ENCODE measurements at regions not wholly inside any gene's neighbourhood (a gene's known extent, or its start where the extent isn't known, plus 50 kb on each side); places are given as distances from the start of the nearest gene placed in this dataset.

DNA sequence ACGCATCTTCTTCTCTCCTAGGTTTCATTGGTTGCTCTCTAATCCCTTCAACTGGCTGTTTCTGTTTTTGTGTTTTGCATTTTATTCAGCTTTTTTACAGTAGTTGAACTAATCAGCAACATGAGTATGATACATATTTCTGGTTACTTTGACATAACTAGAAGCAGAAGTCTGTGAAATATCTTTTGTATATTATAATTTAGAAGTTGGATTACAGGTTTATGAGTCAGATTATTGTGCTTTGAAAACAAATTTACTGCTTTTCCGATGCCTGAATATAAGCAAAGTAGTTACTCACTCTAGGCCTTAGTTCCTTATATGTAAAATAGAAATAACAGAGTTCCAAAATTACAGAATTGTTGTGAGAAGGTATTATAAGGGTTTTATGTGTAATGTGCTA is 96.2 kb upstream of the MEOX2 start:
- Mint-ChIP-seq H3K27me3 (no peaks in the 10 kb centered on the region), H3K9me3 (peaks cover 0 to 12% (median 7%) of the 10 kb centered on the region in 8 donors), H3K27ac (no peak overlapping the region), H3K4me1 (no peaks in the 10 kb centered on the region), H3K36me3 (no peaks in the 10 kb centered on the region), H3K4me3 (no peak overlapping the region)
- H3K9me3 ChIP-seq (ENCODE audit: control insufficient read depth in 1 of 2, low read length in 2 of 2) = peaks cover 0 to 6% of the 10 kb centered on the region in 2 donors
- no peak overlapping the region for H3K4me3 ChIP-seq (ENCODE audit: low read length in 2 of 2)
- no peak overlapping the region for H3K27ac ChIP-seq (ENCODE audit: low read depth, low read length)
- ChIA-PET POLR2A (ENCODE audit: partially characterized antibody) (no interaction called here), CTCF (ENCODE audit: partially characterized antibody) (no interaction called here)
- H3K4me1 ChIP-seq (ENCODE audit: insufficient read depth, low read length) = no peaks in the 10 kb centered on the region
- H3K36me3 ChIP-seq (ENCODE audit: insufficient read depth, low read length) = no peaks in the 10 kb centered on the region
- no peak for DNase-seq
- no peaks in the 10 kb centered on the region for H3K27me3 ChIP-seq (ENCODE audit: insufficient read depth, low read length)
- intact Hi-C loops (cut with micrococcal nuclease) = no loop called here

DNA sequence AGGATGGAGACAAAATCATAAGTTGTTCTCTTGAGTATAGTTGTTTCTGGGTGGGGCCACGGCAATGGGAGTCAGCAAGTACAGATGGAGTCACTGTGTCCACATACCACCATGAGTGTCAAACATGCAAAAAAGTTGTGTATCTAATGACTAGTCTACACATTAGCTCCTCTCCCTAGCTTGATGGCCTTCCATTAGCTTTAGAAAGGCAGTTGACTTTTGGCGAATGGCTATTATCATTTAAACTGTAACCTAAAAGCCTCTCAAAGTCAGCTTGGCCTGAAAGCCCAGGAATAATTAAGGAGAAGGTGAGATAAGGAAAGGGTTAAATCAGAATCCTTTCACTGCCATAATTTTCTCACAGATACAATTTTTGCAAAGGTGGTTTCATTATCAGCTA is 95.5 kb upstream of the MEOX2 start:
- H3K27ac Mint-ChIP-seq = no peak overlapping the region
- POLR2A ChIA-PET (ENCODE audit: partially characterized antibody) = no interaction called here
- intact Hi-C loops (cut with micrococcal nuclease) = no loop called here
- Histone ChIP-seq H3K4me3 (ENCODE audit: low read length in 2 of 2) (no peak overlapping the region), H3K27ac (ENCODE audit: low read depth, low read length) (no peak overlapping the region), H3K27me3 (ENCODE audit: insufficient read depth, low read length) (no peaks in the 10 kb centered on the region), H3K36me3 (ENCODE audit: insufficient read depth, low read length) (no peaks in the 10 kb centered on the region), H3K9me3 (ENCODE audit: control insufficient read depth in 1 of 2, low read length in 2 of 2) (peaks cover 0 to 6% of the 10 kb centered on the region in 2 donors), H3K4me1 (ENCODE audit: insufficient read depth, low read length) (no peaks in the 10 kb centered on the region)
- H3K27me3 Mint-ChIP-seq = no peaks in the 10 kb centered on the region
- DNase-seq = no peak
- CTCF ChIA-PET (ENCODE audit: partially characterized antibody) = no interaction called here
- no peak overlapping the region for H3K4me3 Mint-ChIP-seq
- no peaks in the 10 kb centered on the region for H3K4me1 Mint-ChIP-seq
- peaks cover 0 to 12% (median 7%) of the 10 kb centered on the region in 8 donors for H3K9me3 Mint-ChIP-seq
- H3K36me3 Mint-ChIP-seq = no peaks in the 10 kb centered on the region

DNA sequence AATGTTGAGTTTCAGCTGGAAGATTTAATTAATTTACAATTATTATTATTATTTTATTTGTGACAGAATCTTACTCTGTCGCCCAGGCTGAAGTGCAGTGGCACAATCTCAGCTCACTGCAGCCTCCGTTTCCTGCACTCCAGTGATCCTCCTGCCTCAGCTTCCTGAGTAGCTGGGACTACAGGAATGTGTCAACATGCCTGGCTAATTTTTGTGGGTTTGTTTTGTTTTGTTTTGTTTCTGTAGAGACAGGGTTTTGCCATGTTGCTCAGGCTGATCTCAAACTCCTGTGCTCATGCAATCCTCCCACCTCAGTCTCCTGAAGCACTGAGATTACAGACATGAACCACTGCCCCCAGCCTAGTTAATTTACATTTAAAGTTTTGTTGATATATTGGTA is 93.8 kb upstream of the MEOX2 start:
- POLR2A ChIA-PET (ENCODE audit: partially characterized antibody) = no interaction called here

DNA sequence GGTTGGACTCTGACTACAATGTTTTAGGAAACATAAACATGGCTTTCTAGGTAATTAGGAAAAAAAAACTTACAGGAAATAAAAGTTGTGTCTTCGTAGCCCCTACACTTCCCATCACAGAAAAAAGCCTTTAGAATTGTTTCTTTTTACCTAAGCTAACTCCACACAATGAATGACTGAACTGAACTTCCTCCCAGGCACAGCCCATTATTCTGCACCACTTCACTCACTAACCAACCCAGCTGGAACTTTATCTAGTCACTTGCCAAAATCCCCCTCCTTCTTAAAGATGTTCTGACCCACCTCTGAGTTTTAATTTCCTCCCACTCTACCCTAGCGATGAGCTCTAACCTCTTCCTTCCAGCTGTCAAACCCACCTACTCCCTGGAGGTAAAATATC is 91.7 kb upstream of the MEOX2 start:
- POLR2A ChIA-PET (ENCODE audit: partially characterized antibody) = no interaction called here

More for the DNA sequence above, 93.8 kb upstream of the MEOX2 start:
- H3K4me3 Mint-ChIP-seq = no peak overlapping the region
- H3K36me3 Mint-ChIP-seq = no peaks in the 10 kb centered on the region
- intact Hi-C loops (cut with micrococcal nuclease) = no loop called here
- H3K27ac ChIP-seq (ENCODE audit: low read depth, low read length) = no peak overlapping the region
- H3K27me3 ChIP-seq (ENCODE audit: insufficient read depth, low read length) = no peaks in the 10 kb centered on the region
- H3K9me3 Mint-ChIP-seq = peaks cover 0 to 11% (median 3%) of the 10 kb centered on the region in 8 donors
- H3K4me1 ChIP-seq (ENCODE audit: insufficient read depth, low read length) = no peaks in the 10 kb centered on the region
- no peak overlapping the region for H3K4me3 ChIP-seq (ENCODE audit: low read length in 2 of 2)
- no peak for DNase-seq
- H3K27me3 Mint-ChIP-seq = no peaks in the 10 kb centered on the region
- no peak overlapping the region for H3K27ac Mint-ChIP-seq
- peaks cover 0 to 6% of the 10 kb centered on the region in 2 donors for H3K9me3 ChIP-seq (ENCODE audit: control insufficient read depth in 1 of 2, low read length in 2 of 2)
- H3K36me3 ChIP-seq (ENCODE audit: insufficient read depth, low read length) = no peaks in the 10 kb centered on the region
- no peaks in the 10 kb centered on the region for H3K4me1 Mint-ChIP-seq
- CTCF ChIA-PET (ENCODE audit: partially characterized antibody) = no interaction called here

DNA sequence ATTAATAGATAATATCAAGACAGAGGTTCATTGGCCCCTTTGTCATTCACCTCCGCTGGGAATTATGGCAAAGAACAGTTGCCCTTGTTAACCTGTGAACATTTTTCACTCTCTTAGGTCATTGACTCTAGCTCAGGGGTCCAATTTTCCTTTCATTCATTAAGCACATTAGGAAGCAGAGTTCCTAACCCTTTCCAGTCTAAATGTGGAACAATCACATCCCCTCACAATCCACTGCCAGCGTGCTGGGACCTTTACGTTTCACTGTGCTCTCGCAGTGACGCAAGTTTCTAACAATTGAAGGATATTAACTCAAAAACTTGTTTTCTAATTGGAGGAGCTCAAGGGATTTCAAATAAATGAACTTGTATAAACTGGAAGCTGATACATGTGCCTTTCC is 79.3 kb upstream of the MEOX2 start:
- Histone ChIP-seq H3K36me3 (ENCODE audit: insufficient read depth, low read length) (no peaks in the 10 kb centered on the region), H3K27ac (ENCODE audit: low read depth, low read length) (no peak overlapping the region), H3K4me3 (ENCODE audit: low read length in 2 of 2) (no peak overlapping the region), H3K4me1 (ENCODE audit: insufficient read depth, low read length) (no peaks in the 10 kb centered on the region), H3K27me3 (ENCODE audit: insufficient read depth, low read length) (no peaks in the 10 kb centered on the region), H3K9me3 (ENCODE audit: control insufficient read depth in 1 of 2, low read length in 2 of 2) (no peaks in the 10 kb centered on the region)
- DNase-seq = no peak
- Mint-ChIP-seq H3K4me3 (no peak overlapping the region), H3K4me1 (no peaks in the 10 kb centered on the region), H3K9me3 (peaks cover 0 to 12% (median 4%) of the 10 kb centered on the region in 8 donors), H3K36me3 (no peaks in the 10 kb centered on the region), H3K27me3 (no peaks in the 10 kb centered on the region), H3K27ac (no peak overlapping the region)
- CTCF ChIA-PET (ENCODE audit: partially characterized antibody) = no interaction called here
- POLR2A ChIA-PET (ENCODE audit: partially characterized antibody) = no interaction called here
- intact Hi-C loops (cut with micrococcal nuclease) = no loop called here

More for the DNA sequence above, 91.7 kb upstream of the MEOX2 start:
- Mint-ChIP-seq H3K4me1 (no peaks in the 10 kb centered on the region), H3K9me3 (peaks cover 0 to 11% (median 4%) of the 10 kb centered on the region in 8 donors), H3K27me3 (no peaks in the 10 kb centered on the region), H3K36me3 (no peaks in the 10 kb centered on the region), H3K27ac (no peak overlapping the region), H3K4me3 (no peak overlapping the region)
- H3K4me3 ChIP-seq (ENCODE audit: low read length in 2 of 2) = no peak overlapping the region
- DNase-seq = no peak
- H3K36me3 ChIP-seq (ENCODE audit: insufficient read depth, low read length) = no peaks in the 10 kb centered on the region
- H3K27ac ChIP-seq (ENCODE audit: low read depth, low read length) = no peak overlapping the region
- CTCF ChIA-PET (ENCODE audit: partially characterized antibody) = no interaction called here
- no peaks in the 10 kb centered on the region for H3K27me3 ChIP-seq (ENCODE audit: insufficient read depth, low read length)
- H3K9me3 ChIP-seq (ENCODE audit: control insufficient read depth in 1 of 2, low read length in 2 of 2) = no peaks in the 10 kb centered on the region
- no peaks in the 10 kb centered on the region for H3K4me1 ChIP-seq (ENCODE audit: insufficient read depth, low read length)
- intact Hi-C loops (cut with micrococcal nuclease) = no loop called here

DNA sequence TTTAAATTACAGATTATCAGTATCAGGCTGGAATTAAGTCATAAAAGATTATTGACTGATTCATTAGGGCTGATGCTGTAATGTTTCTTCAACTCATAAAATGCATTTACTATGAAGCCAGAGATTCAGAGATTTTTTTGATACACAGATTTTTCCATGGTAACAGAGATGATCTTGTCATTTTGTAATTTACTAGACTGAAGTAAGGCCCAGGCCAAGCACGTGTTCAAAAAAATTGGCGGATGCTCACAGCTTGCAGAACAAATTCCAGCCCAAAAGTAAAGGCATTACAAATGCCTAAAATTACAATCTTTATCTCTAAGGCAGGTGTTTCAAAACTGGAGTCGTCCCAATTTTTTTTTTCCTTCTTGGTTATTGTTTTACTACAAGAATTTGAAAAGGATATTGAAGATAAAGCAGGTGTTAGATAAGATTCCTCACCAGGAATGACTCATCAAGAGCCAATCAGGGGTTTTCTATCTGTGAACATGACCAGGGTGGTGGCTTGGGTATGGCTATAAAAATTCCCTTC is 78.4 kb upstream of the MEOX2 start:
- DNase-seq = no peak
- H3K27me3 Mint-ChIP-seq = no peaks in the 10 kb centered on the region
- H3K4me1 Mint-ChIP-seq = no peaks in the 10 kb centered on the region
- no peaks in the 10 kb centered on the region for H3K9me3 ChIP-seq (ENCODE audit: control insufficient read depth in 1 of 2, low read length in 2 of 2)
- no peaks in the 10 kb centered on the region for H3K4me1 ChIP-seq (ENCODE audit: insufficient read depth, low read length)
- intact Hi-C loops (cut with micrococcal nuclease) = no loop called here
- H3K27ac ChIP-seq (ENCODE audit: low read depth, low read length) = no peak overlapping the region
- no peak overlapping the region for H3K27ac Mint-ChIP-seq
- no peak overlapping the region for H3K4me3 ChIP-seq (ENCODE audit: low read length in 2 of 2)
- H3K36me3 Mint-ChIP-seq = no peaks in the 10 kb centered on the region
- H3K4me3 Mint-ChIP-seq = no peak overlapping the region
- no peaks in the 10 kb centered on the region for H3K36me3 ChIP-seq (ENCODE audit: insufficient read depth, low read length)
- peaks cover 0 to 8% (median 2%) of the 10 kb centered on the region in 8 donors for H3K9me3 Mint-ChIP-seq
- CTCF ChIA-PET (ENCODE audit: partially characterized antibody) = no interaction called here
- POLR2A ChIA-PET (ENCODE audit: partially characterized antibody) = no interaction called here
- H3K27me3 ChIP-seq (ENCODE audit: insufficient read depth, low read length) = no peaks in the 10 kb centered on the region

DNA sequence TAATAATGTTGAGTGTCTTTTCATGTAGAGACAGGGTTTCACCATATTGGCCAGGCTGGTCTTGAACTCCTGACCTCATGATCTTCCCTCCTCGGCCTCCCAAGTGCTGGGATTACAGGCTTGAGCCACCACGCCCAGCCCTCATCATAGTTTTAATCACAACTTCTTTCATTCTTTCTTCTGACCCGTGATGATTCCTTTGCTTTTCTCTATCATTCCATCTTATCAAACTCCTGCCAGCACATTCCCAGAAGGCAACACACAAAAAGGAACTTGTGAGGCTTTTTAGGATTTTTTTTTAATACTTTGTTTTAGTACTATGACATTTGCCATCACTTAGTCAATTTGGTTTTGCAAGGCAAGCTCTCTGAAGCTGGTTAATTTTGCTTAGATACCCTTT is 77.5 kb upstream of the MEOX2 start:
- no peak for DNase-seq
- peaks cover 0 to 10% (median 2%) of the 10 kb centered on the region in 8 donors for H3K9me3 Mint-ChIP-seq
- CTCF ChIA-PET (ENCODE audit: partially characterized antibody) = no interaction called here
- no peaks in the 10 kb centered on the region for H3K4me1 Mint-ChIP-seq
- H3K27me3 ChIP-seq (ENCODE audit: insufficient read depth, low read length) = no peaks in the 10 kb centered on the region
- intact Hi-C loops (cut with micrococcal nuclease) = no loop called here
- H3K27ac ChIP-seq (ENCODE audit: low read depth, low read length) = no peak overlapping the region
- H3K36me3 Mint-ChIP-seq = no peaks in the 10 kb centered on the region
- POLR2A ChIA-PET (ENCODE audit: partially characterized antibody) = no interaction called here
- no peaks in the 10 kb centered on the region for H3K36me3 ChIP-seq (ENCODE audit: insufficient read depth, low read length)
- no peaks in the 10 kb centered on the region for H3K9me3 ChIP-seq (ENCODE audit: control insufficient read depth in 1 of 2, low read length in 2 of 2)
- H3K4me1 ChIP-seq (ENCODE audit: insufficient read depth, low read length) = no peaks in the 10 kb centered on the region
- no peaks in the 10 kb centered on the region for H3K27me3 Mint-ChIP-seq
- H3K4me3 ChIP-seq (ENCODE audit: low read length in 2 of 2) = no peak overlapping the region
- no peak overlapping the region for H3K4me3 Mint-ChIP-seq
- no peak overlapping the region for H3K27ac Mint-ChIP-seq

All from CD4-positive, alpha-beta memory T cell (primary cell).